Endometrium (tissue), 2 donors: ENCODE measurements at regions not wholly inside any gene's neighbourhood (a gene's known extent, or its start where the extent isn't known, plus 50 kb on each side); places are given as distances from the start of the nearest gene placed in this dataset.

Experiments
- FAIRE-seq: peaks from 2 replicates; lab custom pipeline; 2012; peaks lifted over from hg19 to GRCh38; lab: Jason Lieb, UNC
- donor health status: control.
- donor health status: control.

DNA sequence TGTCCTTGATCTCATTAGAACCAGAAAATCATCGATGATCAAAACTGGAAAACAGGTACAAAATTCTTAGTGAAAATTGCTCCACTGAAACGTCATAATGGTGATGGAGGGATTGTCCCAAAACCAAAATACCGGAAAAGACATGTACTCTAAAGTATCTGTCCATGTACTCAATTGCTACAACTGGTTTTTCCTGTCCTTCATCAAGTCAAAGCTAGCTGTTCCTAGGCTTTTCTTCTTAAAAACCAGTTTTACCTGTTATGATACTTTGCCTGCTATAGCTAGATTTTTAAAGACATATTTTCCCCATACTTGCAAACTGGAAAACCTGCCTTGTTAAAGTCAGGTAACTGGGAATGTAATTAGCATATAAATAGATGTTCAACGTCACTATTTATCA, 50.5 kb upstream of the LRRC1 start:
- no peak for FAIRE-seq

DNA sequence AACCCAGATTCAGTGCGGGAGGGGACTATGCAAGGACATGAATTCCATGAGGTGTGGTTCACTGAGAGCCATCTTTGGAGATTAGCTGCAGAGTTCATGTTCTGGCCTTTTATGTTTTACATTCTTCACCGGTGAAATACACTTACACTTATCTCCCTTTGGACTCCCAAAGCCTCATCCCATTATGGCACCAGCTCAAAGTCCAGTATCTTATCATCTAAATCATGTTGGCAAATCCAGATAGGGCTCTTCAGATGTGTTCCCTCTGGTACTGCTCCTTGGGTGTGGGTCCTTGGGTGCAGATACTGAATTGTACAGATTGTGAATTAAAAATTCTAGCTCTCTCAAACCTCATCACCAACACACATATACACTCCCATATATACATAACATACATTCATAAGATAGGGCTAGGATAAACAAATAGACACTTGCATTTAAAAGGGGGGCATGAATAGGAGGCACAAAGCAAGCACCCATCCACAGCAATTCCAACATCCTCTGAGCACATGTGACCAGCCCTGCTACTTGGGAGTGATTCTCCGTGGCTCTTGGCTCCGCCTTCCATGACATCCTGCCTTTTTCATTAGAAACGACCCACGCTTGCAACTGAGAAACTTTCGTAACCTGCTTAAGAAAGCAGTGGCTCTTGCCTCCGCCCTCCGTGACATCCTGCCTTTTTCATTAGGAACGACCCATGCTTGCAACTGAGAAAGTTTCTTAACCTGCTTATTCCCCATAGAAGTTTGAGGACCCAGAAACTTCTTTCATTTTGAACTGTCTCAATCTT, 53.6 kb upstream of the LRRC1 start:
- no peak for FAIRE-seq

DNA sequence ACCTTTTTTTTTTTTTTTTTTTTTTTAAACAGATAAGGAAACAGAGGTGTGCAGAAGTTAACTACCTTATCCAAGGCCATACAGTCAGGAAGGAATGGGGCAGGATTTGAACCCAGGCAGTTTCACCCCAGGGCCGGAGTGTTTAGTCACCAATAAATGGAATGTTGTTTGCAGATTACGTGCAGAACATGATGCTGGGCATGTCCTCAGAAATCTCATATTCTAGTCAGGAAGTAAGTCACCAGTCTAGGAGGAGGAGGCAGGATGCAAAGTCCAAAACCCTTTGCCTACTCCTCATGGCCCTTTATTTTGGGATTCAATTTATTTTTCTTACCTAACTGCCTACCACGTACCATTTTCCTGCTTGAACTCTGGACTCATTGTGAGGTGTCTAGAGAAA, 57.1 kb upstream of the LRRC1 start:
- no peak for FAIRE-seq

DNA sequence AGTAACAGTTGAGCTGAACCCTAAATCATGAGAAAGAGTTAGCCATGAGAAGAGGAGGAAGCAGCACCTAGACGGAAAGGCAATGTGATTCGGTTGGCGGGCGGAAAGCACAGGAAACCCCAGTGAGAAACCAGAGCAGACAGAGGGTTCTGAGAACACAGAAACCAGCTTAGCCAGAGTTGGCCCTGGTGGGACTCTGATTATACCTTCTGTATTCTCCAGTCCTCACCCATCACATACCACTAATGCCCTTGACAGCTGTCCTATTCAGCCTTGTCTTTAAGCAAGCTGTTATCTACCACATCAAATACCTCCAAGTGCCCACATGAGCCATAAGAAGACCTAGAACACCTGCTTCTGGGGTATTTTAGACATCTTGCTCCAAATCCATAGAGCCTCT, 58.9 kb upstream of the LRRC1 start:
- no peak for FAIRE-seq

DNA sequence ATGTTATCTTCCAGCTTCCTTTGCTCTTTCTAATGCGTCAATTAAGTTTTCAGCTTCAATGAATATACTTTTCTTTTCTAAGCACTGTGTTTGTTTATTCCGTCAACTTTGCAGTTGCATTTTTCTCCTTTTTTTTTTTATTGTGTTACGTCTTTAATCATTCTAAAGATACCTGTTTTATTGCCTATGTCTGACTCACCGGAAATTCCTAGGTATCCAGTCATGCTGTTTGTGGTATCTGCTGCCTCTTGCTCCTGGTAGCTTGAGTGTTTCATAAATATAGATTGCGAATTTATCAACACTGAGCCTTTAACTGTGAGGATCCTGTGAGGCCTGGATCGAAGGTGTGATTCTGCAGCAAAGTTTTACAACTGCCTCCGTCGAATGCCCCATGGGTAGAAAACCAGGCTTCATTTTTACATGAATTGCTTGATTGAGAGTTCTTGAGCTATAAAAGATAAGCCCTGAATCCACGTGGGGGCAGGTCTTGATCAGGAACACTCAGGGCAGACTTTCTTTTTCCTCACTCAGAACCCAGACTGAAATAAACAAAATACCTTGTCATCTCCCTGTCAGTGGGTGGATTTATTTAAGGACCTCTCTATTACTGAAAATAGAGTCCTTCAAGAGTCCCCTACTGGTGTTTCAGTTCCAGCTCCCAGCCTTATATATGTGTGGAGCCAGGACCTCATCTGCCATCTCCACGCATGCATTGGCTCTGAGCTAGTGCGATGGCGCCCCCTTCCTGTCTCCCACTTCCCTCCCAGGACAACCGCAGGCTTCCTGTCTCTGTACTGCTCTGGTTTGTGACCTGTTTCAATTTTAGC, 60.1 kb upstream of the LRRC1 start:
- no peak for FAIRE-seq

DNA sequence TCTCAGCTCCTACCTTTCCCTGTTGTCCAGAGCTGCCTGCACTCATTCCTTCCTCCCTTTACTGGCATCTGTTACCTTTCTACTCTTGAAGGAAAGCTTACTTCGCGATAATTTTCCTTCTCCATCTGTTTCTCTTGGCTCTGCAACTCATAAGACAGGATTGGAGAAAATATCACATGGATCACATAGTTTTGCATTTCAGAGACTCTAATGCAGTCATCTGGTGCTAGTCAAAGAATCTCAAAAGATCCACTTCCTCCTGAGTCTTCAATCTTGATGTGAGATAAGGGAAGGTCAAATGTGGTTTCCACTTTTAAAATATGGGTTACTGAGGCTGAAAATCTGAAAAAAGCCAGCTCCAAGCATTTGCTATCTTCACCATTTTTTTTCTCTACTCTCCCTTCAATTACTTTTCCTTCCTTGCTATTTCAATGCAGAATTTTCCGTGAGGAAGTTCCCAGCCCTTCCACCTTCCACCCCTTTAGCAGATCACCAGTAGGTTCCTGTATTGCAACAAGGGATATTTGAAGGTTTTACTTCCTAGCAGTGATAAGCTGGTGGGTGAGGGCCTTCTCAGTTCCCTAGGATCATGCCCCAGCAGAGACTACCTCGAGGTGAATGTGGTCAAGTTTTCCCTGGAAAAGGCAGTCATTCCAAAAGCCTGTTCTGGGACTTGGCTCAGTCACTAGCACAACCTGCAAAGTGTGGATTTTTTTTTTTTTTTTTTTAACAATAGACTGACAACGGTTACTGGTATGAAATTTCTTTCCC, 62.8 kb upstream of the LRRC1 start:
- no peak for FAIRE-seq

DNA sequence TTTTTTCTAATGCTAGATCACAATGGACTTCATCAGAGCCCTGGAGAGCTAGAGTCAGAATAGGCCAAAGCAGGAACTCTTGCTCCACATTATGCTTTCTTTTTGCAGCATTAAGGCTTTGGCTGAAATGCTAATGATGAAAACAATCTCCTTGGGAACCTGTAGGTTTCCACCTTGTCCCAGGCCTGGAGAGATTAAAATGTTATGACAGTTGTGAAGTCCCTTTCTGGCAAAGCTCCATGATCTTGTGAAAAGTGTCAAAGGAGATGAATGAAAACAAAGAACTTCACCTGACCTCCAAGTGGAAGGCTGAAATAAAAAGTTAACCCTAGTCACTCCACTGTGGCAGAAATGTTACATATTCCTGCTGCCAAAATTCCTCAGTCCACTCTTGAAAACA, 64.0 kb upstream of the LRRC1 start:
- FAIRE-seq, result no peak

DNA sequence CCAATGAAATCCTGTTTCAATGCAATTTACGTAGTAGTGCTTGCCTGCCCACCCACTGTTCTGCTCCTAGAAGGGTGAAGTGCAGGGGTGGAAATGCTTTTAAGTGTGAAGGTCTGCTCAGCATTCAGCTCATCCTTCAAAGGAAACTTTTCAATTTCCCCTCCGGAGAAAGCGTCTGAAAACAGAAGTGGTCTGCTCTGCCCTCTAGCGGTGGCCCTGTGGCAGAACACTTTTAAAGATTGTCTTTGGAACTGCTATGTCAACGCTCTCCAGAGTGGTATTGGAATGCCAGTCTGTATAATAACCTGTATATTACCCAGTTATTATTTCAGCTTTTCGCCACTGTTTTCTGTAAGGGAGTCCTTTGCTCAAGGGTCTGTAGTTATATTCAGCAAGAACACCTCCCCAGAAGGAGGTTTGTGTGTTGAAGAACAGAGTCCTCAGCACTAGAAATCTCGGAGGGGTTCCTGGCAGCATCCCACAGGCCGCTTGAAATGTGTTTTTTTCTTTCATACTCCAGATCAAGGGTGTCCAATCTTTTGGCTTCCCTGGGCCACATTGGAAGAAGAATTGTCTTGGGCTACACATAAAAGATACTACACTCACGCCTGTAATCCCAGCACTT, 63.1 kb upstream of the KLHL31 start:
- FAIRE-seq, result no peak

DNA sequence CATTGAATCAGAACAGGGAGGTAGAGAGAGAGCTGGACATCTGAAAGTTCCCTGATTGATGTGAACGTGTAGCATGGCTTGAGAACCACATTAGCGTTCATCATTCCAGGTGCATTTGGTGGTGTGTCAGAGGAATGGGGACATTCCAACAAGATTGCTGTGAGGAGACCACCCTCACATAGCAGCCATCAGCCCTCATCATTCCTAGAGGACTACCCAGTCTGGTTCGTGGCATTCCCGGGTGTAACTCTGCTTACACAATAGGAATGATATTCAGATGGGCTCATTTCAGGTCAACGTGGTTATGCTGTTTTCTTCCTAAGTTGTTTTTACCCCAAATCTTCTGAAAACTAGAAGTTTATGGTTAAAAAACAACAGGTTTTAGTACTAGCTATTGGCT, 62.2 kb upstream of the KLHL31 start:
- no peak for FAIRE-seq

DNA sequence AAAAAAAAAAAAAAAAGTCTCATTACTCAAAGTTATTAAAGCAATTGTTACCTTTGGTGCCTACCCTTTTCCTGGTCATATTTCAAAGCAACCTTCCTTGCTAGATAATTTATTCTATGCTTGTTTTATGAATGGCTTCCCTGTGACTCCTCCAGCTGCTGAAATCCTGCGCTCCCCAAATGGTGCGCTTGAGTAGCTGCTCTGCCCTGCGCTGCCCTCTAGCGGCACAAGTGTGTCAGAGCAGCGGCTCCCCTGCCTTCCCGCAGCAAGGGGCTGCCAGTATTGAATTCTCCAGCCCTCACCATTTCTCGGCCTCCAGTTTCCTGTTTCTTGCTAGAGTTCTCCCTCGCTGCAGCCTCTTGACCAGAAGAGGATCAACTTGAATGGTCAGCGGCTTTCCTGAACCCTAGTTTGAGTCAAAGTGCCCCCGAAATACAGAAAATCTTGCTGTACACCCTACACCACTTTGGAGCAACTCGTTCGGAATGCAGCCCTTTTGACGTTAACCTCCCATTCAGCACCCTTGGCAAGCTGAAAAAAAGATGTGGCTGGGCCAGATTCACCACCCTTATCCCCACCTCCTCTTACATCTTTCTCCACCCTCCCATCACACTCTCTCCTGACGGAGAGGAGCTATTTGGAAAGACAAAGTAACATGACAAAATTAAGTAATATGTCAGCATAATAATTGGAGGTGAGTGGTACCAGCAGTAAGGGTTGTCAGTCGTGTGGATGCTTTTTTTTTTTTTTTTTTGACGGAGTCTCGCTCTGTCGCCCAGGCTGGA, 60.4 kb upstream of the KLHL31 start:
- FAIRE-seq, result no peak

DNA sequence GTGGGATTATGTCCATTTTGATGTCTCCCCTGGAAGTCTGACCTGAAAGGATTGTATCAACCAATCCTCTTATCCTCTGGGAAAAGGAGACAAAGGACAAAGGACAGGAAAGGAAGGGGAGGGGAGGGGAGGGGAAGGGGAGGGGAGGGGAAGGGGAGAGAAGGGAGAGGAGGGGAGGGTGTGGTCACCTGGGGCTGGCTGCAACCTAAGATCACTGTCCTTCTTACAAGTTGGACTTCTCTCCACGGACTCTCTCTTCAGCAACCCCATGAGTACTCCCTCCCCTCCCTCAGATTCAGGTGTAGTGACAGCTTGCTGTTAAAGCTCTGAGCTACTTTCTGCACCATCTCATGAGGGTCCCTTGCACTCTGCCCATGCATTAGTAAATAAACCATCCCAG, 58.9 kb upstream of the KLHL31 start:
- FAIRE-seq, result no peak

DNA sequence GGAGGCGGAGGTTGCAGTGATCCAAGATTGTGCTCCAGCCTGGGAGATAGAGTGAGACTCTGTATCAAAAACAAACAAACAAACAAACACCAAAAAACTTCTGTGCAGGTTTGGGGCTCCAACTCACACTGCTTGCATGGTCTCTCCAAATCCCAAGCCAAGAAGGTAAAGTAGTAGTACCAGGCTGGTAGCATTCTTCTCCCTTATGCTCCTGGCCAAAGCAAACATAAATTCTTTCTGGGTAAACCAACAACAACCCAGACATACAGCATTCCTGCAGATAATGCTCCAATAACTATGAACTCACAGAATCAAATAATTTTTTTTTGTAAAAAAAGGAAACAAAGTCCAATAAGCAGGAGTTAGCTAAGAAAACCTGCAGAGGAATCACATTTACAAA, 57.8 kb upstream of the KLHL31 start:
- no peak for FAIRE-seq

DNA sequence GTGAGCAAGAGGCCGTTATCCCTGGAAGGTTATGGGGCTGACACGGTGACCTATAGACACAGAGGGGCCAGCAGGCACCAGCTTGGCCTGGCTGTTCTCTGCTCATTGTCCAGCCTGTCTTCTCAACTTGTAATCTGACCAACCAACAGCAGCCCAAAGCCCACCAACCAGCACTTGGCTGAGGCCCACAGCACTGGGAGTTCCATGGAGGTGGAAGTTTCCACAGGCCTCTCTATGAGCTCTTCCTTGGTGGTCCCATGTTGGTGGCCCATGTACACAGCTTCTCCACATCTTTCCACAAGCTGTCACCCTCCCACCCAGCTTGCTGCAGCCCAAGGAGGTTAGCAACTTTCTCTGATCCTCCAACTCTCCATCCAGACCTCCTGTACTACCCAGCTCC, 56.2 kb upstream of the KLHL31 start:
- no peak for FAIRE-seq

DNA sequence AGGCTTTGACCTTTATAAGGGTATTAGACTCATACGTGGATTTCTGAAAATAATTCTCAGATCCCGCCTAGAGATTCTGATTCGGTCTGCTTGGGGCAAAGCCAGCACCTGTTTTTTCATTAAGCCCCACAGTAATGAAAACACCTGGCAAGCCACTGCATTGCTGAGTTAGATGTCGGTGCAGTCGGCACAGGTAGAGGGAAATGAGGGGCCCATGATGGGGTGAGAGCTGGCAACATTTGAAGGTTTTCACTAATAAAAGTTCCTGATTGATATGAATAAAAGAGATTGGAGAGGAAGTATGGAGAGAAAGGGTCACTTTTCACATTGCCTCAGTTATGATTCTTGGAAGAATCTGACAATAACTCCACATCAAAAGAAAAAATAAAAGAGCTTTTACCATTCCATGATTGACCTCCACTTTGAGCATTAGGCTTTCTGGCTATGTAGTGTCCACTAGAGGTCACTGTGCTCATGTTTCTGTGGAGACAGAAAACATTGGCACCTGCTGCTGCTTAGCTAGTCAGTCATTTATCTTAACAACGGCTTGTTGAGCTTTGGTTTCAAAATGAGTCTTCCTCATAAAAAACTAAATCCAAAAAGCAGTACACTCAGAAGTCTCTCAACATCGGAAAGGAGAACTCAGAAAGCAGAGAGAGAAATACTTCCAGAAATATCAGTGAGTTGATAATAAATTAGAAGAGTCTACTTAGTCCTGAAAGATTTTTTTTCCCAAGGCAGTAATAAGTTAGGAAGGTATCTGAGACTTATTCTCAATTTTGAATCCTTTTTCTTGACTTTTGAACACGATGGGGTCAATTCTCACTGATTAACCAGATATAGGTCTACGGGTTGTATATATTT, 53.3 kb upstream of the KLHL31 start:
- peak; percentile 35 for FAIRE-seq

DNA sequence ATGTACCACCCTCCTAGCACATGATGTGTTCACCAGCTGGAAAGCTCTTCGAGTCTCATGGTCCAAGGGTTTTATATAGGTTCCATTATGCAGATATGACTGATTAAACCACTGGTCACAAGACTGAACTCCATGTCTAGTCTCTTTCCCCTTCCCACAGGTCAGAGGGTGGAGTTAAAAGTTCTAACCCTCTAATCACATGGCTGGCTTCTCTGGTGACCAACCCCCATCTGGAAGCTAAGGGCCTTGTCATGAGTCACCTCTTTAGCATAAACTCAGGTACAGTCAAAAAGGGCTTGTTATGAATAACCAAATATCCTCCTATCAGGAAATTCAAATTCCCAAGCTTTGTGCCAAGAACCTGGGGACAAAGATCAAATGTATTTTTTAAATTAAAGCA, 52.0 kb upstream of the KLHL31 start:
- FAIRE-seq, result no peak

DNA sequence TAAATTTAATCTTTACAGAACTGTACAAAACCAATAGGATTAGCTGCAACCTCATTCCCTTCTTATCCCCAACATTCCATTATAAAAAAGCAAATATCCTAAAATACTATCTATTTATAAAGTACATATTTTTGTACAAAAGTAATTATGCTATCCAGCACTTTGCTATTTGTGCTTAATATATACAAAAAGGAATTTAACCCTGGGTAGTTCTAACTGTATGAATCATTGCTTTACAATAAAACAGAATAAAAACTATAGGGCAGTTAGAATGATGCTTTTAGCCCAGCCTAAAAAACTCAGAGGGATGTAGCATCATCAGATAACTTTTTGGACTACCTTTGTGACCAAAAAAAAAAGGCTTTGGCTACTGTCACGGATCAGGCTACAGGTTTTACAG, 49.9 kb upstream of the KLHL31 start:
- no peak for FAIRE-seq
